Activated CD8-positive, alpha-beta memory T cell treated with anti-CD3 and anti-CD28 coated beads, Interleukin-2, amount 50 U/mL, for 1 hour (primary cell): ENCODE measurements at regions not wholly inside any gene's neighbourhood (a gene's known extent, or its start where the extent isn't known, plus 50 kb on each side); places are given as distances from the start of the nearest gene placed in this dataset.

Experiments used
- DNase-seq: peaks from one replicate; pipeline ENCODE4 v3.0.0-alpha.2; 2020; ENCODE audit errors: extremely low read depth

GRCh38 chr1:244196571-244197285, 145.6 kb downstream of the ZBTB18 start:
- DNase-seq = no peak

GRCh38 chr1:244197851-244198375, 146.8 kb downstream of the ZBTB18 start:
- no peak for DNase-seq

- DNase-seq = no peak
Measured at GRCh38 chr1:244199902-244200301, 148.8 kb downstream of the ZBTB18 start.

GRCh38 chr1:244200596-244200995, 149.5 kb downstream of the ZBTB18 start:
- no peak for DNase-seq

GRCh38 chr1:244201750-244202149, 150.7 kb downstream of the ZBTB18 start:
- DNase-seq = no peak

GRCh38 chr1:244204004-244204403, 152.9 kb downstream of the ZBTB18 start:
- DNase-seq = no peak

- DNase-seq = no peak
Measured at GRCh38 chr1:244205171-244205570, 154.1 kb downstream of the ZBTB18 start.

- DNase-seq = no peak
Measured at GRCh38 chr1:244205906-244206305, 154.8 kb downstream of the ZBTB18 start.

GRCh38 chr1:244207042-244207934, 156.2 kb downstream of the ZBTB18 start:
- DNase-seq = no peak

- no peak for DNase-seq
Measured at GRCh38 chr1:244207935-244208244, 156.8 kb downstream of the ZBTB18 start.

GRCh38 chr1:244209955-244210354, 158.9 kb downstream of the ZBTB18 start:
- no peak for DNase-seq

- DNase-seq = no peak
Measured at GRCh38 chr1:244210884-244211558, 159.9 kb downstream of the ZBTB18 start.

- DNase-seq = no peak
Measured at GRCh38 chr1:244211559-244211944, 160.5 kb downstream of the ZBTB18 start.

- no peak for DNase-seq
Measured at GRCh38 chr1:244212219-244212618, 161.1 kb downstream of the ZBTB18 start.

- no peak for DNase-seq
Measured at GRCh38 chr1:244212797-244213475, 161.9 kb downstream of the ZBTB18 start.

GRCh38 chr1:244214009-244214967, 163.2 kb downstream of the ZBTB18 start:
- no peak for DNase-seq

GRCh38 chr1:244216836-244217235, 165.8 kb downstream of the ZBTB18 start:
- no peak for DNase-seq

GRCh38 chr1:244217711-244218110, 166.6 kb downstream of the ZBTB18 start:
- no peak for DNase-seq

GRCh38 chr1:244218220-244218619, 167.1 kb downstream of the ZBTB18 start:
- DNase-seq = no peak

GRCh38 chr1:244219149-244219548, 168.1 kb downstream of the ZBTB18 start:
- no peak for DNase-seq

GRCh38 chr1:244219802-244220201, 168.7 kb downstream of the ZBTB18 start:
- no peak for DNase-seq
